SK-N-SH (cell line): ENCODE measurements at regions not wholly inside any gene's neighbourhood (a gene's known extent, or its start where the extent isn't known, plus 50 kb on each side); places are given as distances from the start of the nearest gene placed in this dataset.

Source experiments
- CTCF ChIA-PET: fragments of 300-600, 350-600 bp; formaldehyde crosslinking; extraction: SDS; loops from one replicate; lab custom pipeline; 2021; lab: Yijun Ruan, JAX
- POLR2A ChIA-PET: fragments of 350-600 bp; sonication (Branson Sonifier 250); formaldehyde crosslinking; extraction: SDS; loops from one replicate; lab custom pipeline; 2020; ENCODE audit warnings: antibody characterized with exemption, inconsistent platforms; lab: Yijun Ruan, JAX
- DNase-seq: peaks from one replicate; pipeline ENCODE4 v3.0.0; 2012
- H2AFZ ChIP-seq: fragments of 200-600 bp; sonication (generic); 2 replicates; pipeline ENCODE4 v1.8.1; 2016; ENCODE audit warnings: antibody characterized with exemption, mild to moderate bottlenecking, low read depth
- H3F3A ChIP-seq: fragments of 200-600 bp; sonication (generic); replicated peaks from 2 replicates; pipeline ENCODE3; 2016; ENCODE audit warnings: antibody characterized with exemption, mild to moderate bottlenecking; ENCODE audit not compliant: insufficient read depth
- H3K27ac ChIP-seq, 2 experiments: fragments of 200-500 bp in 1 of 2; fragments of 200-600 bp in 1 of 2; sonication (Bioruptor generic) in 1 of 2; sonication (generic), shearing (Covaris generic) in 1 of 2; 2 replicates each; pipeline versions ENCODE4 v1.5.1 to v1.6.1; 2014 to 2016; ENCODE audit warnings: low read depth in 2 of 2, inconsistent platforms in 1 of 2, low read length in 1 of 2, mild to moderate bottlenecking in 1 of 2, mixed read lengths in 1 of 2
- H3K27me3 ChIP-seq: fragments of 200-600 bp; sonication (generic), shearing (Covaris generic); 2 replicates; pipeline ENCODE4 v1.6.1; 2016; ENCODE audit warnings: mixed run types; ENCODE audit not compliant: insufficient read depth
- H3K36me3 ChIP-seq, 2 experiments: fragments of 200-500 bp in 1 of 2; fragments of 200-600 bp in 1 of 2; sonication (Bioruptor generic) in 1 of 2; sonication (generic) in 1 of 2; replicated peaks in 1 of 2; 2 replicates each; pipeline versions ENCODE3 to v1.5.1; 2014 to 2016; ENCODE audit warnings: low read length in 1 of 2, mild to moderate bottlenecking in 1 of 2; ENCODE audit not compliant: insufficient read depth in 2 of 2, control insufficient read depth in 1 of 2
- H3K4me1 ChIP-seq, 2 experiments: fragments of 200-500 bp in 1 of 2; fragments of 200-600 bp in 1 of 2; sonication (Bioruptor generic) in 1 of 2; sonication (generic), shearing (Covaris generic) in 1 of 2; 2 replicates each; pipeline versions ENCODE4 v1.5.1 to v1.6.1; 2014 to 2016; ENCODE audit warnings: low read depth in 1 of 2, low read length in 1 of 2, mixed run types in 1 of 2; ENCODE audit not compliant: insufficient read depth in 2 of 2, control insufficient read depth in 1 of 2
- H3K4me2 ChIP-seq: fragments of 200-600 bp; sonication (generic), shearing (Covaris generic); 2 replicates; pipeline ENCODE4 v1.6.1; 2017; ENCODE audit warnings: mixed run types
- H3K4me3 ChIP-seq, 2 experiments: fragments of 200-500 bp in 1 of 2; fragments of 200-600 bp in 1 of 2; sonication (Bioruptor generic) in 1 of 2; sonication (generic), shearing (Covaris generic) in 1 of 2; 2 replicates each; pipeline versions ENCODE4 v1.5.1 to v1.8.1; 2014 to 2016; ENCODE audit warnings: low read depth in 2 of 2, inconsistent platforms in 1 of 2, low read length in 1 of 2, mild to moderate bottlenecking in 1 of 2, mixed read lengths in 1 of 2, moderate library complexity in 1 of 2
- H3K79me2 ChIP-seq: fragments of 200-600 bp; sonication (generic); 2 replicates; pipeline ENCODE4 v1.8.1; 2017; ENCODE audit warnings: mild to moderate bottlenecking; ENCODE audit not compliant: insufficient read depth
- H3K9ac ChIP-seq: fragments of 200-600 bp; sonication (generic); 2 replicates; pipeline ENCODE4 v1.6.1; 2017; ENCODE audit warnings: mixed run types
- H3K9me2 ChIP-seq: fragments of 200-600 bp; sonication (generic); 2 replicates; pipeline ENCODE4 v1.6.1; 2017; ENCODE audit warnings: mixed run types
- H3K9me3 ChIP-seq: fragments of 200-600 bp; sonication (generic); 2 replicates; pipeline ENCODE4 v1.6.1; 2017; ENCODE audit warnings: mixed run types, mild to moderate bottlenecking, moderate library complexity
- H4K20me1 ChIP-seq: fragments of 200-600 bp; sonication (generic); 2 replicates; pipeline ENCODE4 v1.6.1; 2017; ENCODE audit warnings: mild to moderate bottlenecking, mixed run types; ENCODE audit not compliant: insufficient read depth
- EP300 ChIP-seq, 2 experiments: IDR thresholded peaks; 2 replicates each; pipeline versions ENCODE4 v1.4.0 to v1.6.1; 2012; ENCODE audit warnings: borderline replicate concordance in 1 of 2, low read depth in 1 of 2, low read length in 1 of 2
- EZH2phosphoT487 ChIP-seq: fragments of 200-600 bp; sonication (generic); IDR thresholded peaks from 2 replicates; pipeline ENCODE4 v1.6.1; 2017; ENCODE audit warnings: low read depth, mixed run types, mild to moderate bottlenecking, antibody characterized with exemption, moderate library complexity, borderline replicate concordance
- FOXJ3 ChIP-seq: sonication (generic); formaldehyde crosslinking; IDR thresholded peaks from 2 replicates; pipeline ENCODE4 v1.5.1; 2020; ENCODE audit warnings: mild to moderate bottlenecking, missing genetic modification reagents
- GABPA ChIP-seq: IDR thresholded peaks from 2 replicates; pipeline ENCODE4 v1.4.0; 2012; ENCODE audit warnings: low read depth, mild to moderate bottlenecking
- JUND ChIP-seq: IDR thresholded peaks from 2 replicates; pipeline ENCODE4 v1.4.0; 2012
- PBX3 ChIP-seq: IDR thresholded peaks from 2 replicates; pipeline ENCODE4; 2012
- RAD21 ChIP-seq: IDR thresholded peaks from 2 replicates; pipeline ENCODE4 v1.6.1; 2012; ENCODE audit warnings: mild to moderate bottlenecking, low read length
- RXRA ChIP-seq: IDR thresholded peaks from 2 replicates; pipeline ENCODE4 v1.4.0; 2012; ENCODE audit warnings: low read depth, mild to moderate bottlenecking, borderline replicate concordance
- SIN3A ChIP-seq: IDR thresholded peaks from 2 replicates; pipeline ENCODE4 v1.6.1; 2012; ENCODE audit warnings: low read depth, mild to moderate bottlenecking, low read length, moderate library complexity, borderline replicate concordance
- SMC3 ChIP-seq: IDR thresholded peaks from 2 replicates; pipeline ENCODE4 v1.6.1; 2012; ENCODE audit warnings: low read depth, low read length, improper control_type of control experiment
- TCF12 ChIP-seq: IDR thresholded peaks from 2 replicates; pipeline ENCODE4 v1.4.0; 2012
- TEAD4 ChIP-seq: IDR thresholded peaks from 2 replicates; pipeline ENCODE4 v1.4.0; 2012; ENCODE audit warnings: mild to moderate bottlenecking, borderline replicate concordance; ENCODE audit not compliant: insufficient read depth
- ZBTB33 ChIP-seq: IDR thresholded peaks from 2 replicates; pipeline ENCODE4 v1.4.0; 2012; ENCODE audit warnings: low read depth, borderline replicate concordance
- WGBS: methylation state at CpG from one replicate; pipeline ENCODE4 v1.1.6; 2017; ENCODE audit warnings: low lambda C conversion rate; 5-methylcytosine and 5-hydroxymethylcytosine counted together
- TF ChIP-seq, protein P1 (sequence below): IDR thresholded peaks from 2 replicates; pipeline ENCODE4 v1.4.0; 2012; ENCODE audit warnings: low read depth
- TF ChIP-seq, protein P2 (sequence below): fragments of 150-350 bp; IDR thresholded peaks from 2 replicates; pipeline ENCODE4 v1.6.1; 2017; ENCODE audit warnings: antibody characterized with exemption, low read length, low read depth, borderline replicate concordance
- TF ChIP-seq, protein P3 (sequence below): IDR thresholded peaks from 2 replicates; pipeline ENCODE4 v1.4.0; 2012; ENCODE audit warnings: low read depth, borderline replicate concordance
- TF ChIP-seq, protein P4 (sequence below): fragments of 150-350 bp; IDR thresholded peaks from 2 replicates; pipeline ENCODE4 v1.6.1; 2016; ENCODE audit warnings: mild to moderate bottlenecking, low read depth, low read length

GRCh38 chr1:102593276-102593675 is 515.0 kb downstream of the COL11A1 start:
- Histone ChIP-seq H3K36me3 (no peaks in the 10 kb centered on the region), H3K79me2 (no peaks in the 10 kb centered on the region; the same call in 1 of the 2 replicates), H3K9me3 (no peaks in the 10 kb centered on the region), H3K9ac (no peak overlapping the region), H3K4me2 (no peak overlapping the region), H3F3A (no peaks in the 10 kb centered on the region), H3K9me2 (no peaks in the 10 kb centered on the region), H3K4me3 (no peak overlapping the region), H2AFZ (no peak overlapping the region), H3K4me1 (peaks cover 0 to 2% of the 10 kb centered on the region in 2 experiments; a peak in 2 of 4 replicates), H4K20me1 (no peaks in the 10 kb centered on the region), H3K27ac (no peak overlapping the region)
- no peak for DNase-seq
- POLR2A ChIA-PET = no interaction called here
- CTCF ChIA-PET = interaction anchor here (1.5 kb wide), 1 partner anchor 9 kb away, joined by 3 read pairs; no protein-coding TSS in a partner anchor
- no peak for TF ChIP-seq FOXJ3
- TF ChIP-seq, all 33 proteins: peak for 0
- no peaks in the 10 kb centered on the region for H3K27me3 ChIP-seq

GRCh38 chr1:102588536-102588935 is 519.8 kb downstream of the COL11A1 start:
- no peaks in the 10 kb centered on the region for H3K9me3 ChIP-seq
- H3K36me3 ChIP-seq = no peaks in the 10 kb centered on the region
- H3K9ac ChIP-seq = no peak overlapping the region
- DNase-seq = no peak
- no peak overlapping the region for H3K27ac ChIP-seq
- POLR2A ChIA-PET = no interaction called here
- WGBS = 59% methylated on average over 2 of the region's 2 CpGs
- no peaks in the 10 kb centered on the region for H4K20me1 ChIP-seq
- H3K4me2 ChIP-seq = no peak overlapping the region
- no peak overlapping the region for H2AFZ ChIP-seq
- no peaks in the 10 kb centered on the region for H3F3A ChIP-seq
- CTCF ChIA-PET = interaction anchor here (1.3 kb wide), 1 partner anchor 18 kb away, joined by 3 read pairs; no protein-coding TSS in a partner anchor
- no peaks in the 10 kb centered on the region for H3K27me3 ChIP-seq
- no peak for TF ChIP-seq JUND
- H3K4me1 ChIP-seq = peaks cover 0 to 2% of the 10 kb centered on the region in 2 experiments; a peak in 3 of 4 replicates
- no peaks in the 10 kb centered on the region for H3K79me2 ChIP-seq
- no peaks in the 10 kb centered on the region for H3K9me2 ChIP-seq
- no peak overlapping the region for H3K4me3 ChIP-seq

DNA sequence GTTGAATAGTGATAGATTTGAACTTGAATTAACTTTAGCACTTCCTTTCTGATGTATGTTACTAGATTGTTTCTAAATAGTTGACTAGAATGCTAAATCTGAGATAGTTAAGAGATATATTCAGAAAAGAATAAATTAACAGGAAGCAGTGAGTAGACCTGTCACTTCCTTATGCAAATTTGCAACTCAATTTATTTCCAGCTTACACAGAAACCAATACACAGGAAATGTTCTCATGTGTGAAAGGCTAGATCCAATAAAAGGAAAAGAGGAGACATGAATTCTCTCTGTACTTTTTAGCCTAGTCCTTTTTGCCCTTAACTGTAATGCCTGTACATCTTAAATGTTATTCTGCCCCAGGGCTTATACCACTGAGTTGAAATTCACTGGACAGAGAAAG is 522.3 kb downstream of the COL11A1 start:
- H2AFZ ChIP-seq = no peak overlapping the region
- no peaks in the 10 kb centered on the region for H3K79me2 ChIP-seq
- no peaks in the 10 kb centered on the region for H3F3A ChIP-seq
- no peak overlapping the region for H3K27ac ChIP-seq
- H4K20me1 ChIP-seq = no peaks in the 10 kb centered on the region
- H3K9ac ChIP-seq = no peak overlapping the region
- ChIA-PET POLR2A (no interaction called here), CTCF (no interaction called here)
- no peaks in the 10 kb centered on the region for H3K36me3 ChIP-seq
- H3K9me2 ChIP-seq = no peaks in the 10 kb centered on the region
- H3K9me3 ChIP-seq = no peaks in the 10 kb centered on the region
- no peak overlapping the region for H3K4me3 ChIP-seq
- H3K27me3 ChIP-seq = no peaks in the 10 kb centered on the region
- DNase-seq = no peak
- H3K4me1 ChIP-seq = peaks cover 0 to 2% of the 10 kb centered on the region in 2 experiments; a peak in 3 of 4 replicates
- H3K4me2 ChIP-seq = no peak overlapping the region
- TF ChIP-seq SMC3 (no peak), PBX3 (no peak), GABPA (no peak), ZBTB33 (no peak), TCF12 (no peak), EP300 (IDR thresholded peaks at IDR 0.05; ENCODE audit: borderline replicate concordance in 1 of 2, low read depth in 1 of 2, low read length in 1 of 2) (no peak), EZH2phosphoT487 (no peak), TEAD4 (no peak), SIN3A (no peak), RXRA (no peak), RAD21 (no peak)
- TF ChIP-seq, protein P1, sequence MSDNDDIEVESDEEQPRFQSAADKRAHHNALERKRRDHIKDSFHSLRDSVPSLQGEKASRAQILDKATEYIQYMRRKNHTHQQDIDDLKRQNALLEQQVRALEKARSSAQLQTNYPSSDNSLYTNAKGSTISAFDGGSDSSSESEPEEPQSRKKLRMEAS = no peak
- TF ChIP-seq, protein P2, sequence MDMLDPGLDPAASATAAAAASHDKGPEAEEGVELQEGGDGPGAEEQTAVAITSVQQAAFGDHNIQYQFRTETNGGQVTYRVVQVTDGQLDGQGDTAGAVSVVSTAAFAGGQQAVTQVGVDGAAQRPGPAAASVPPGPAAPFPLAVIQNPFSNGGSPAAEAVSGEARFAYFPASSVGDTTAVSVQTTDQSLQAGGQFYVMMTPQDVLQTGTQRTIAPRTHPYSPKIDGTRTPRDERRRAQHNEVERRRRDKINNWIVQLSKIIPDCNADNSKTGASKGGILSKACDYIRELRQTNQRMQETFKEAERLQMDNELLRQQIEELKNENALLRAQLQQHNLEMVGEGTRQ = no peak
- TF ChIP-seq, protein P3, sequence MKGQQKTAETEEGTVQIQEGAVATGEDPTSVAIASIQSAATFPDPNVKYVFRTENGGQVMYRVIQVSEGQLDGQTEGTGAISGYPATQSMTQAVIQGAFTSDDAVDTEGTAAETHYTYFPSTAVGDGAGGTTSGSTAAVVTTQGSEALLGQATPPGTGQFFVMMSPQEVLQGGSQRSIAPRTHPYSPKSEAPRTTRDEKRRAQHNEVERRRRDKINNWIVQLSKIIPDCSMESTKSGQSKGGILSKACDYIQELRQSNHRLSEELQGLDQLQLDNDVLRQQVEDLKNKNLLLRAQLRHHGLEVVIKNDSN = no peak
- TF ChIP-seq, protein P4, sequence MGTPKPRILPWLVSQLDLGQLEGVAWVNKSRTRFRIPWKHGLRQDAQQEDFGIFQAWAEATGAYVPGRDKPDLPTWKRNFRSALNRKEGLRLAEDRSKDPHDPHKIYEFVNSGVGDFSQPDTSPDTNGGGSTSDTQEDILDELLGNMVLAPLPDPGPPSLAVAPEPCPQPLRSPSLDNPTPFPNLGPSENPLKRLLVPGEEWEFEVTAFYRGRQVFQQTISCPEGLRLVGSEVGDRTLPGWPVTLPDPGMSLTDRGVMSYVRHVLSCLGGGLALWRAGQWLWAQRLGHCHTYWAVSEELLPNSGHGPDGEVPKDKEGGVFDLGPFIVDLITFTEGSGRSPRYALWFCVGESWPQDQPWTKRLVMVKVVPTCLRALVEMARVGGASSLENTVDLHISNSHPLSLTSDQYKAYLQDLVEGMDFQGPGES = no peak
